A549 (cell line): ENCODE measurements at regions not wholly inside any gene's neighbourhood (a gene's known extent, or its start where the extent isn't known, plus 50 kb on each side); places are given as distances from the start of the nearest gene placed in this dataset.

Experiments
- ATAC-seq, 2 experiments: fragments of 200-7000 bp in 1 of 2; fragments of >200 bp in 1 of 2; cut with Nextera tagmentation in 1 of 2; cut with Tn5 transposase in 1 of 2; 3 replicates each; pipeline versions ENCODE4 v1.8.0 to v1.9.1; 2018 to 2020; ENCODE audit warnings: mild to moderate bottlenecking in 1 of 2, moderate library complexity in 1 of 2
- CTCF ChIA-PET: fragments of 300-600 bp; sonication (Branson Sonifier 250); formaldehyde crosslinking; extraction: SDS; loops from one replicate; lab custom pipeline; 2021; ENCODE audit warnings: antibody characterized with exemption, inconsistent platforms; lab: Yijun Ruan, JAX
- POLR2A ChIA-PET: fragments of 350-600 bp; formaldehyde crosslinking; extraction: SDS; loops from one replicate; lab custom pipeline; 2021; ENCODE audit warnings: antibody characterized with exemption, inconsistent platforms; lab: Yijun Ruan, JAX
- DNase-seq, 2 experiments: peaks; one replicate each; pipeline versions ENCODE4 v3.0.0 to v3.0.0-alpha.2; 2011 to 2016; ENCODE audit warnings: low read depth in 1 of 2, low spot score in 1 of 2
- FAIRE-seq: peaks from 2 replicates; lab custom pipeline; 2011; peaks lifted over from hg19 to GRCh38; lab: Jason Lieb, UNC
- H3K27ac ChIP-seq, 2 experiments: fragments of >200 bp; sonication (Bioruptor Twin); formaldehyde crosslinking; 3 replicates each; pipeline ENCODE4 v1.5.1; 2016 to 2017
- H3K4me1 ChIP-seq: fragments of >200 bp; sonication (Bioruptor Twin); formaldehyde crosslinking; 3 replicates; pipeline ENCODE4 v1.6.1; 2016
- H3K4me2 ChIP-seq: fragments of >200 bp; sonication (Bioruptor Twin); formaldehyde crosslinking; 3 replicates; pipeline ENCODE4 v1.6.1; 2016
- H3K4me3 ChIP-seq: fragments of >200 bp; sonication (Bioruptor Twin); formaldehyde crosslinking; 3 replicates; pipeline ENCODE4 v1.5.1; 2016
- H3K9me3 ChIP-seq: fragments of >200 bp; sonication (Bioruptor Twin); formaldehyde crosslinking; 3 replicates; pipeline ENCODE4 v1.6.1; 2016
- CHD2 ChIP-seq: fragments of 150-350 bp; IDR thresholded peaks from 2 replicates; pipeline ENCODE4 v1.6.1; 2014; ENCODE audit warnings: low read length; ENCODE audit not compliant: partially characterized antibody
- EHF ChIP-seq: fragments of 250-450 bp; sonication (Bioruptor Pico); IDR thresholded peaks from 2 replicates; pipeline ENCODE4 v1.5.0; 2020; ENCODE audit warnings: mild to moderate bottlenecking
- ESRRA ChIP-seq: fragments of 150-350 bp; IDR thresholded peaks from 2 replicates; pipeline ENCODE4 v1.6.1; 2014; ENCODE audit warnings: mild to moderate bottlenecking, low read length, borderline replicate concordance
- FOSL2 ChIP-seq, 2 experiments: fragments of 450-650 bp in 1 of 2; fragments of >200 bp in 1 of 2; sonication (Bioruptor Twin) in 1 of 2; formaldehyde crosslinking; IDR thresholded peaks; 2 replicates each; pipeline versions ENCODE4 v1.5.0 to v1.6.1; 2016 to 2020; ENCODE audit warnings: mild to moderate bottlenecking in 1 of 2, moderate library complexity in 1 of 2
- GATA3 ChIP-seq: IDR thresholded peaks from 2 replicates; pipeline ENCODE4 v1.6.1; 2012; ENCODE audit warnings: borderline replicate concordance
- HEYL ChIP-seq: fragments of 250-450 bp; sonication (Bioruptor Pico); IDR thresholded peaks from 2 replicates; pipeline ENCODE4 v1.8.0; 2021; ENCODE audit warnings: mild to moderate bottlenecking, moderate library complexity
- HOXA7 ChIP-seq: fragments of 250-450 bp; sonication (Bioruptor Pico); IDR thresholded peaks from 2 replicates; pipeline ENCODE4 v1.5.0; 2020; ENCODE audit warnings: mild to moderate bottlenecking, moderate library complexity
- HOXB13 ChIP-seq: fragments of 250-450 bp; sonication (Bioruptor Pico); IDR thresholded peaks from 2 replicates; pipeline ENCODE4 v1.5.0; 2020; ENCODE audit warnings: low read depth, mild to moderate bottlenecking, moderate library complexity
- JUN ChIP-seq, 2 experiments: fragments of >200 bp; sonication (Bioruptor Twin); formaldehyde crosslinking; IDR thresholded peaks; 2 replicates in 1 of 2; 3 replicates in 1 of 2; pipeline ENCODE4 v1.6.1; 2016 to 2017
- KDM5A ChIP-seq: fragments of 200-600 bp; sonication (generic); IDR thresholded peaks from 2 replicates; pipeline ENCODE4 v1.6.1; 2016; ENCODE audit warnings: antibody characterized with exemption, mild to moderate bottlenecking
- NFE2L2 ChIP-seq: fragments of 150-350 bp; conservative IDR thresholded peaks from 2 replicates; pipeline ENCODE4 v1.6.1; 2014; ENCODE audit warnings: low read length
- POLR2A ChIP-seq: IDR thresholded peaks from 2 replicates; pipeline ENCODE4 v1.6.1; 2012; ENCODE audit warnings: mild to moderate bottlenecking, low read length
- RAD21 ChIP-seq, 2 experiments: fragments of >200 bp in 1 of 2; sonication (Bioruptor Twin) in 1 of 2; formaldehyde crosslinking in 1 of 2; IDR thresholded peaks in 1 of 2; conservative IDR thresholded peaks in 1 of 2; 2 replicates in 1 of 2; 3 replicates in 1 of 2; pipeline ENCODE4 v1.6.1; 2012 to 2018; ENCODE audit warnings: inconsistent platforms in 1 of 2
- RCOR1 ChIP-seq: fragments of 150-350 bp; IDR thresholded peaks from 2 replicates; pipeline ENCODE4 v1.6.1; 2014; ENCODE audit warnings: antibody characterized with exemption, low read length, low read depth
- RFX5 ChIP-seq: fragments of 450-650 bp; IDR thresholded peaks from 2 replicates; pipeline ENCODE4 v1.7.1; 2014; ENCODE audit warnings: antibody characterized with exemption, mild to moderate bottlenecking, moderate library complexity
- RNF2 ChIP-seq: fragments of 200-600 bp; sonication (generic); IDR thresholded peaks from 2 replicates; pipeline ENCODE4 v1.6.1; 2016; ENCODE audit warnings: low read depth, mild to moderate bottlenecking, antibody characterized with exemption, moderate library complexity, borderline replicate concordance
- SREBF2 ChIP-seq: fragments of 450-650 bp; IDR thresholded peaks from 2 replicates; pipeline ENCODE4 v1.6.1; 2014; ENCODE audit warnings: mild to moderate bottlenecking, moderate library complexity
- TP53 ChIP-seq: fragments of 250-450 bp; sonication (Bioruptor Pico); IDR thresholded peaks from 2 replicates; pipeline ENCODE4 v1.5.0; 2021; ENCODE audit warnings: mild to moderate bottlenecking, moderate library complexity
- ZFP36 ChIP-seq: fragments of 450-650 bp; IDR thresholded peaks from 2 replicates; pipeline ENCODE4 v1.6.1; 2014; ENCODE audit warnings: borderline replicate concordance; ENCODE audit not compliant: partially characterized antibody
- WGBS: methylation state at CpG from one replicate; pipeline ENCODE4 v1.1.6; 2017; ENCODE audit errors: missing lambda C conversion rate; 5-methylcytosine and 5-hydroxymethylcytosine counted together
- TF ChIP-seq, protein P1 (sequence below): fragments of >200 bp; sonication (Bioruptor Twin); formaldehyde crosslinking; IDR thresholded peaks from 2 replicates; pipeline ENCODE4 v1.6.1; 2016
- TF ChIP-seq, protein P2 (sequence below): fragments of 150-350 bp; IDR thresholded peaks from 2 replicates; pipeline ENCODE4 v1.6.1; 2014; ENCODE audit warnings: low read depth, mild to moderate bottlenecking, low read length
- TF ChIP-seq, protein P3 (sequence below): IDR thresholded peaks from 2 replicates; pipeline ENCODE4 v1.6.1; 2012
- TF ChIP-seq, protein P4 (sequence below): fragments of 250-450 bp; sonication (Bioruptor Pico); IDR thresholded peaks from 2 replicates; pipeline ENCODE4 v1.5.0; 2021; ENCODE audit warnings: mild to moderate bottlenecking, moderate library complexity, borderline replicate concordance
- TF ChIP-seq, protein P5 (sequence below): IDR thresholded peaks from 2 replicates; pipeline ENCODE4 v1.6.1; 2012; ENCODE audit warnings: low read depth, borderline replicate concordance

DNA sequence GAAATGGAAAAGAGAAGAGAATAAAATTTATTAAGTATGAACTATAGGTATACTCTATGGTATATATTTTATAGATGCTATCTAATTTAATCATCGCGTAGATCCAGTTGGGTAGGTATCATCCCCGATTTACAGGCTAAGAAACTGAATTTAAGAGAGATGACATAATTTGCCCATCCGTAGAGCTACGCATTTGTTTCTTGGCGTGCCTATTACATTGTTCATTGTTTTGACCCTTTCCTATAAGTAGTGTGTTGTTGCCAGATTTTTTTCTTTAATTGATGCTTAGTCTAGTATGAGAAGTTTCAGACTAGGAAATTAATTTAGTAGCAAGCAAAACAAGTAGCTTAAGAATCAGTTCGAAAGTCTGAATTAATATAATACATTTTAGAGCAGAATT is 205.7 kb upstream of the NPSR1 start:
- peaks cover 2% of the 10 kb centered on the region; the same call in 1 of the 3 replicates for H3K9me3 ChIP-seq
- FAIRE-seq = no peak
- CTCF ChIA-PET = interaction anchor here (0.8 to 2.4 kb wide), 2 partner anchors 17 to 132 kb away, joined by 5 to 10 read pairs; no protein-coding TSS in a partner anchor
- peak overlapping the region; percentile 47 to 72; a peak in 5 of 6 replicates for H3K27ac ChIP-seq
- POLR2A ChIA-PET = no interaction called here
- TF ChIP-seq TP53 (no peak), HEYL (CRISPR knock-in tag) (no peak), RFX5 (no peak), ZFP36 (no peak), HOXA7 (CRISPR knock-in tag) (no peak), POLR2A (no peak), NFE2L2 (no peak), SREBF2 (no peak), EHF (CRISPR knock-in tag) (no peak), GATA3 (no peak), JUN (IDR thresholded peaks at IDR 0.05) (no peak), KDM5A (no peak), RCOR1 (no peak), RNF2 (no peak)
- TF ChIP-seq, protein P1, sequence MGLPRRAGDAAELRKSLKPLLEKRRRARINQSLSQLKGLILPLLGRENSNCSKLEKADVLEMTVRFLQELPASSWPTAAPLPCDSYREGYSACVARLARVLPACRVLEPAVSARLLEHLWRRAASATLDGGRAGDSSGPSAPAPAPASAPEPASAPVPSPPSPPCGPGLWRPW = no peak
- TF ChIP-seq, protein P2, sequence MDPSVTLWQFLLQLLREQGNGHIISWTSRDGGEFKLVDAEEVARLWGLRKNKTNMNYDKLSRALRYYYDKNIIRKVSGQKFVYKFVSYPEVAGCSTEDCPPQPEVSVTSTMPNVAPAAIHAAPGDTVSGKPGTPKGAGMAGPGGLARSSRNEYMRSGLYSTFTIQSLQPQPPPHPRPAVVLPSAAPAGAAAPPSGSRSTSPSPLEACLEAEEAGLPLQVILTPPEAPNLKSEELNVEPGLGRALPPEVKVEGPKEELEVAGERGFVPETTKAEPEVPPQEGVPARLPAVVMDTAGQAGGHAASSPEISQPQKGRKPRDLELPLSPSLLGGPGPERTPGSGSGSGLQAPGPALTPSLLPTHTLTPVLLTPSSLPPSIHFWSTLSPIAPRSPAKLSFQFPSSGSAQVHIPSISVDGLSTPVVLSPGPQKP = no peak
- TF ChIP-seq, protein P3, sequence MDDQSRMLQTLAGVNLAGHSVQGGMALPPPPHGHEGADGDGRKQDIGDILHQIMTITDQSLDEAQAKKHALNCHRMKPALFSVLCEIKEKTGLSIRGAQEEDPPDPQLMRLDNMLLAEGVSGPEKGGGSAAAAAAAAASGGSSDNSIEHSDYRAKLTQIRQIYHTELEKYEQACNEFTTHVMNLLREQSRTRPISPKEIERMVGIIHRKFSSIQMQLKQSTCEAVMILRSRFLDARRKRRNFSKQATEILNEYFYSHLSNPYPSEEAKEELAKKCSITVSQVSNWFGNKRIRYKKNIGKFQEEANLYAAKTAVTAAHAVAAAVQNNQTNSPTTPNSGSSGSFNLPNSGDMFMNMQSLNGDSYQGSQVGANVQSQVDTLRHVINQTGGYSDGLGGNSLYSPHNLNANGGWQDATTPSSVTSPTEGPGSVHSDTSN = no peak
- TF ChIP-seq, protein P4, sequence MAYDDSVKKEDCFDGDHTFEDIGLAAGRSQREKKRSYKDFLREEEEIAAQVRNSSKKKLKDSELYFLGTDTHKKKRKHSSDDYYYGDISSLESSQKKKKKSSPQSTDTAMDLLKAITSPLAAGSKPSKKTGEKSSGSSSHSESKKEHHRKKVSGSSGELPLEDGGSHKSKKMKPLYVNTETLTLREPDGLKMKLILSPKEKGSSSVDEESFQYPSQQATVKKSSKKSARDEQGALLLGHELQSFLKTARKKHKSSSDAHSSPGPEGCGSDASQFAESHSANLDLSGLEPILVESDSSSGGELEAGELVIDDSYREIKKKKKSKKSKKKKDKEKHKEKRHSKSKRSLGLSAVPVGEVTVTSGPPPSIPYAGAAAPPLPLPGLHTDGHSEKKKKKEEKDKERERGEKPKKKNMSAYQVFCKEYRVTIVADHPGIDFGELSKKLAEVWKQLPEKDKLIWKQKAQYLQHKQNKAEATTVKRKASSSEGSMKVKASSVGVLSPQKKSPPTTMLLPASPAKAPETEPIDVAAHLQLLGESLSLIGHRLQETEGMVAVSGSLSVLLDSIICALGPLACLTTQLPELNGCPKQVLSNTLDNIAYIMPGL (CRISPR knock-in tag) = no peak
- ATAC-seq = peak in 1 of 2 experiments; percentile 54; a peak in 3 of 6 replicates
- H3K4me3 ChIP-seq = 0 out of 3 replicates have a peak overlapping the region, but pooled peaks have one; percentile 8
- peak overlapping the region; percentile 61 for H3K4me2 ChIP-seq
- no peak for DNase-seq
- WGBS = 61% methylated on average over 7 of the region's 7 CpGs
- H3K4me1 ChIP-seq = peaks cover 27% of the 10 kb centered on the region

DNA sequence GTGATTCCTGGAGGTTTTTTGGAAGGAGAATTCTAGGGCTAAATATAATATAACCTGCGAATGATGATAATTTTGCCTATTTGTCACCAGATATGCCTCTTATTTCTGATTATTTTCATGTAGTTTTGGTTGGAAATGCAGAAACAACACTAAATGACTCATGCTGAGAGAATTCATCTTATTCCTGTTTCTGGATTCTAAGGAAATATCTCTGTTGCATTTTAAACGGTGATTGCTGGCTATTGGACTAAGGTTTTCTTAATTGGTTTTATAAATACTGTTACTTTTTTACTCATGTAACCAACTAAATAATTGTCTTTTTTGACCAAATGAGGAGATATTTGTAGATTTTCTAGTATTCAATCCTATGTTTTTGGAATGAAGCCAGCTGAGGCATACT is 204.9 kb upstream of the NPSR1 start:
- Histone ChIP-seq H3K4me1 (peaks cover 27% of the 10 kb centered on the region), H3K27ac (peak overlapping the region in 1 of 2 experiments; percentile 47; a peak in 2 of 6 replicates), H3K4me2 (peak overlapping the region; percentile 61; the same call in 2 of the 3 replicates), H3K4me3 (no peak overlapping the region), H3K9me3 (peaks cover 3% of the 10 kb centered on the region; the same call in 1 of the 3 replicates)
- WGBS = 37% methylated on average over 2 of the region's 2 CpGs
- ATAC-seq = no peak
- CTCF ChIA-PET = no interaction called here
- POLR2A ChIA-PET = no interaction called here
- no peak for FAIRE-seq
- no peak for DNase-seq
- TF ChIP-seq, protein P5, sequence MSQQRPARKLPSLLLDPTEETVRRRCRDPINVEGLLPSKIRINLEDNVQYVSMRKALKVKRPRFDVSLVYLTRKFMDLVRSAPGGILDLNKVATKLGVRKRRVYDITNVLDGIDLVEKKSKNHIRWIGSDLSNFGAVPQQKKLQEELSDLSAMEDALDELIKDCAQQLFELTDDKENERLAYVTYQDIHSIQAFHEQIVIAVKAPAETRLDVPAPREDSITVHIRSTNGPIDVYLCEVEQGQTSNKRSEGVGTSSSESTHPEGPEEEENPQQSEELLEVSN = no peak
- TF ChIP-seq ESRRA = no peak
- no peak for TF ChIP-seq HOXB13 (CRISPR knock-in tag)
- no peak for TF ChIP-seq CHD2
- no peak for TF ChIP-seq RAD21 (conservative IDR thresholded peaks at IDR 0.05 in 1 of 2, IDR thresholded peaks at IDR 0.05 in 1 of 2)
- TF ChIP-seq FOSL2 (IDR thresholded peaks at IDR 0.05) = peak; percentile 6; the same call in 1 of the 2 replicates
- peak; percentile 34; the same call in 1 of the 2 replicates for TF ChIP-seq FOSL2 (CRISPR knock-in tag; IDR thresholded peaks at IDR 0.05)
